Esophagus (tissue), 2 donors: ENCODE measurements at regions not wholly inside any gene's neighbourhood (a gene's known extent, or its start where the extent isn't known, plus 50 kb on each side); places are given as distances from the start of the nearest gene placed in this dataset.

Source experiments
- H3K27ac ChIP-seq, 2 donors: one replicate each; pipeline ENCODE4 v1.5.1; 2013; ENCODE audit warnings: low read depth in 2 of 2, mild to moderate bottlenecking in 2 of 2, inconsistent platforms in 1 of 2, low read length in 1 of 2, moderate library complexity in 1 of 2
- H3K27me3 ChIP-seq, 2 donors: one replicate each; pipeline ENCODE4 v1.6.1; 2013; ENCODE audit warnings: low read length in 2 of 2, control low read depth in 1 of 2, mild to moderate bottlenecking in 1 of 2; ENCODE audit not compliant: insufficient read depth in 2 of 2, control insufficient read depth in 1 of 2
- H3K36me3 ChIP-seq, 2 donors: one replicate each; pipeline ENCODE4 v1.6.1; 2013; ENCODE audit warnings: low read length in 1 of 2; ENCODE audit not compliant: control insufficient read depth in 2 of 2, insufficient read depth in 2 of 2
- H3K4me1 ChIP-seq, 2 donors: one replicate each; pipeline ENCODE4 v1.6.1; 2013; ENCODE audit warnings: low read length in 1 of 2; ENCODE audit not compliant: control insufficient read depth in 2 of 2, insufficient read depth in 2 of 2
- H3K4me3 ChIP-seq, 2 donors: one replicate each; pipeline ENCODE4 v1.5.1; 2013; ENCODE audit warnings: low read length in 2 of 2, mild to moderate bottlenecking in 2 of 2, low read depth in 1 of 2, moderate library complexity in 1 of 2
- H3K9me3 ChIP-seq, 2 donors: one replicate each; pipeline ENCODE4 v1.6.1; 2013; ENCODE audit warnings: mild to moderate bottlenecking in 2 of 2, low read depth in 1 of 2, low read length in 1 of 2, moderate library complexity in 1 of 2; ENCODE audit not compliant: control insufficient read depth in 2 of 2, insufficient read depth in 1 of 2
- WGBS, 2 donors: extraction: QIAGEN DNeasy Blood & Tissue Kit; methylation state at CpG; one replicate each; pipeline ENCODE4 v1.1.7; 2013; 5-methylcytosine and 5-hydroxymethylcytosine counted together
- donor health status: healthy with polysubstance abuse.
- donor health status: Bipolar disorder and iron deficiency.

DNA sequence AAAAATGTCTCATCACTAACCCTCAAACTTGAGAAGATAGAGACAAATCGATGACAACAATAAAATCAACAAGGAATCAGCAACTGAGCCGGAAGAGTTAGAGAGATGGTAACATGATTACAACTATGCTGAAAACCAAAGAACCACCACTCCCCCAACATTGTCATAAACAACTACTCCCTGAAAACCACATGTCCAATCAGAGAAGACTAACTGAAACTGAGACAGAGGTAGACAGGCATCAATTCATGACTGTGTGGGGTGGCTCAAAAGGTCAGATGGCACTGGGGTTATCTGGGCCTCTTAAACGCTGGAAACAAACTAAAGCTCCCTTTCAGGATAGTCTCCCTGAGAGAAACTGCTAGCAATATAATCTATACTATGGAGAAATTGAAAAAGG lies 488.8 kb downstream of the KCTD12 start:
- WGBS, 2 donors: 71 to 73% methylated on average over 3 of the region's 3 CpGs
- no peaks in the 10 kb centered on the region for H3K27me3 ChIP-seq
- no peaks in the 10 kb centered on the region for H3K9me3 ChIP-seq

DNA sequence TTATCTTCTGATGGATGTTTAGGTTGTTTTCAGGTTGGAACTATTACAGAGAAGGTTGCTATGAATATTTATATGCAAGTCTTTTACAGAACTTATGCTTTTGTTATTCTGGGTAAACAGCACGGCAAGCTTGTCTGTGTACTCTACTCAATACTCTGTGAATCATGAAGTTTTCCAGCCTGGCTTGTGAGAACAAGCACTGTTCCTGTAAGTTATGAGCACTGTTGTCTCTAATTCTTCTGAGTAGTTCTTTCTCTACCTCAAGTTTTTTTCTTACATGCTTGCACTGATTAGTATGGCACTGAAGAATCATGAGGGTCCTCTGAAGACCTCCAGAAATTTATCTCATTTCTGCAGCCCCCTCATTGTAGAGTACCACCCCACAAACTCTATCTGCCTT lies 496.9 kb downstream of the KCTD12 start:
- H3K27ac ChIP-seq: no peak overlapping the region
- no peak overlapping the region for H3K4me3 ChIP-seq
- no peaks in the 10 kb centered on the region for H3K36me3 ChIP-seq
- no peaks in the 10 kb centered on the region for H3K4me1 ChIP-seq
- WGBS, 2 donors: 36 to 56% methylated on average over 1 of the region's 1 CpG
- H3K9me3 ChIP-seq: no peaks in the 10 kb centered on the region
- no peaks in the 10 kb centered on the region for H3K27me3 ChIP-seq

More for the DNA sequence above, 488.8 kb downstream of the KCTD12 start:
- no peak overlapping the region for H3K27ac ChIP-seq
- no peaks in the 10 kb centered on the region for H3K36me3 ChIP-seq
- no peaks in the 10 kb centered on the region for H3K4me1 ChIP-seq
- no peak overlapping the region for H3K4me3 ChIP-seq

DNA sequence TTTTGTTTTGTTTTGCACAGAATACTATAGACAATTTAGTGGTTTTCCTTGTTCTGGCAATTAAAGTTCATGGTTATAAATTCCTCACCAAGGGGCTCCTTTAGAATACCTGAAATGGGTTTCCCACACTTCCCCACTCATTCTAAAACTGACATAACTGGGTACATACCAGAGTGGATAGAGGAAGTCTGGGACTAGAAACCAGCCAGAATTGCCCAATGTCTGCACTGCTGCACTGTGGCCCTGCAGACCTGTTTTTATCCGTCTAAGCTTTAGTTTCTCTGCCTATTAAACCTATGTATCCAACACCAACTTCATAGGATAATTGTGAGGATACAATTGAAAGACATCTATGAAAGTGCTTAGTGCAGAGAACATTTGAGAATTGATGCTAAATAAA lies 498.6 kb downstream of the KCTD12 start:
- no peaks in the 10 kb centered on the region for H3K27me3 ChIP-seq
- no peaks in the 10 kb centered on the region for H3K9me3 ChIP-seq
- no peaks in the 10 kb centered on the region for H3K4me1 ChIP-seq
- H3K27ac ChIP-seq: no peak overlapping the region
- H3K4me3 ChIP-seq: no peak overlapping the region
- 64 to 82% methylated on average over 1 of the region's 1 CpG for WGBS, 2 donors
- H3K36me3 ChIP-seq: no peaks in the 10 kb centered on the region

DNA sequence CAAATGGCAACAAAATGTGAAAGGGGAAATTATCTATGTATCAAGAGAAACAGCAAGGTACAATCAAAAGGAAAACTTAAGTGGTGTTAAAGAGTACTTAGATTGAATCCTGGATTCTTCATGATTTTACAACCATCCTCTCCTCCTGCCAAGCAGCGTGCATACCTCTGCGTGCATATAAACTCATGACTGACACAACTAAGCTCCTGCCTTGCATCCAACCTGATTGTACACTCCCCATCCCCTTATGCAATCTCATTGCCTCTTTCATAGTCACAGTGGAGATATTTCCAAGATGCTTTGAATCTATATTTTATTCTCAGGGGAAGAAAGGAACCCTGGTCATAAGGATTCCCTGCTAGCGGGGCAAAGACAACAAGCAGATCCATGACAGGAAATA lies 499.9 kb downstream of the KCTD12 start:
- WGBS, 2 donors: 75 to 82% methylated on average over 3 of the region's 3 CpGs
- Histone ChIP-seq H3K36me3 (no peaks in the 10 kb centered on the region), H3K9me3 (no peaks in the 10 kb centered on the region), H3K27ac (no peak overlapping the region), H3K27me3 (no peaks in the 10 kb centered on the region), H3K4me3 (no peak overlapping the region), H3K4me1 (no peaks in the 10 kb centered on the region)

DNA sequence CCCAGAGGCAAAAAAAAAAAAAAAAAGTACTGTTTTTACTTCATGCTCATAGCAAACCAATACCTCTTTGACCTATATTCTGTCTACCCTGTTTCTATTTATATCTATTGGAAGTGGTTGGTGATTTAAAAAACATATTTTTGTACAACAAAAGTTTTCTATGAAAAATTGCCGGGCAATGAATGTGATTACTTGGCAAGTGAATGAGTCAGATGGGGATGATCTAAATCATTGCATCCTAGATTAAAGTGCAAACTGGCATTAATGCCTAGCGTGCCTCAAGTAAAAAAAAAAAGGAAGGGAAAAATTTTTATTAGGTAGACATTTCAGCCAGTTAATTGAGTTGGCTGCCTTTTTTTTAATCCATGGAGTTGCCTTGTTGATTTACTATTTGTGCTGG lies 500.6 kb downstream of the KCTD12 start:
- Histone ChIP-seq H3K36me3 (no peaks in the 10 kb centered on the region), H3K4me3 (no peak overlapping the region), H3K27ac (no peak overlapping the region), H3K9me3 (no peaks in the 10 kb centered on the region), H3K27me3 (no peaks in the 10 kb centered on the region), H3K4me1 (no peaks in the 10 kb centered on the region)
- WGBS, 2 donors: 65% methylated on average over 2 of the region's 2 CpGs

DNA sequence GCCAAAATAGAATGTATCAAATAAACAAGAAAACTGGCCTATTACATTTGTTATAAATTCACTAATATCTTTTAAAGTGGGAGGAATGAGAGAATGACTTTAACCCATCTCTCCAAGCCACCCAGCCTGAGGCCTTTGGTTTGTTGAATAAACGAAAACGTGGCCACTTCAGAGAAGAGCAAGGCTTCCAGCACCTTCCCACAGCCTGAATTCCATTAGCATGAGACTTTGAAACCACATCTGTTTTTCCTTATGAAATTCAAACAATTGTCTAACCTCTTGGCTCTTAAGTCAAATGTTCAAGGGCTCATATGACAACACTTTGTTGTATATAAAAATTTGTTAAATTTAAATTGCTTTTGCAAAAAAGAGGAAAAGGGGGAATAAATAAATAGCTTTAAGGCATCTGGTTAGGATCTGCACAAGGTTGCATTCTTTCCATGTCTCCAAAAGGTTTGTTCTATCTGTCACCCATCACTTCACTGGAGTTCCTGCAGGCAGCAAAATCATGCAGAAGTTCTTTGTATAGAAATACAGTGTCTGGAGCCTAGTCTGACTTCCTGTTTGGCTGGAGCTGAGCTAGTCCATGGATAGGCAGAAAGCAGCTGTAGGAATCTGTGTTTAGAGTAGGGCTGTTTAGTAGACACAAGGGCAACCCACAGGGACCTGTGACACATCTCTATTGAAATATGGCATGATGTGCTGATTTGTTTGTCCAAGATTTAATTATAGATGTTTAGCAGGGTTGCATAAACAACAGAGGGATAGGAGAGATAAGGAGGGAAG lies 502.3 kb downstream of the KCTD12 start:
- H3K4me1 ChIP-seq: no peaks in the 10 kb centered on the region
- no peak overlapping the region for H3K27ac ChIP-seq
- WGBS, 2 donors: 25 to 46% methylated on average over 2 of the region's 2 CpGs
- H3K36me3 ChIP-seq: no peaks in the 10 kb centered on the region
- H3K4me3 ChIP-seq: no peak overlapping the region
- H3K9me3 ChIP-seq: no peaks in the 10 kb centered on the region
- H3K27me3 ChIP-seq: no peaks in the 10 kb centered on the region

DNA sequence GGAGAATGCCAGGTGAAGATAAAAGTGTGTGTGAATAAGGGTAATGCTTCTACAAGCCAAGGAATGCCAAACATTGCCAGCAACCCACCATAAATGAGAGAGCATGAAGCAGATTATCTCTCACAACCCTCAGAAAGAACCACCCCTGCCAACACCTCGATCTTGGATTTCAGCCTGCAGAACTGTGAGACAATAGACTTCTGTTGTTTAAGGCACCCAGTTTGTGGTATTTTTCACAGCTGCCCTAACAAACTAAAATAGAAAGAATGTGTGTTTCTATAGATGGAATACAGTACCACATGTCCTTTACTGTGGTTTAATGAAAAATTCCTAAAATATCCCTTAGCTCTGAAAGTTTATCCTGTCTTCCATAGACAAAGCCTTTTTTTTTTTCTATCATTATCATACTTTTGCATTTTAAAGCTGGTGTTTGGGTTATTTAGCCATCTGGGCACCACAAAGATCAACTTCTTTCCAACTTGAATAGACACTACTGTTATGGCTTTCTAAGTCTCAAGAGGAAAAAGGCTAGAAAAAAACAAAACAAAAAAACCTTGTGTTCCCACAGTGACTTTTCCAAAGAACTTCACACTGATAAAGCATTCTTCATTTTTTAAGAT lies 505.6 kb downstream of the KCTD12 start:
- no peak overlapping the region for H3K27ac ChIP-seq
- H3K36me3 ChIP-seq: no peaks in the 10 kb centered on the region
- no peaks in the 10 kb centered on the region for H3K4me1 ChIP-seq
- 64 to 65% methylated on average over 1 of the region's 1 CpG for WGBS, 2 donors
- no peaks in the 10 kb centered on the region for H3K27me3 ChIP-seq
- H3K4me3 ChIP-seq: no peak overlapping the region
- H3K9me3 ChIP-seq: no peaks in the 10 kb centered on the region

DNA sequence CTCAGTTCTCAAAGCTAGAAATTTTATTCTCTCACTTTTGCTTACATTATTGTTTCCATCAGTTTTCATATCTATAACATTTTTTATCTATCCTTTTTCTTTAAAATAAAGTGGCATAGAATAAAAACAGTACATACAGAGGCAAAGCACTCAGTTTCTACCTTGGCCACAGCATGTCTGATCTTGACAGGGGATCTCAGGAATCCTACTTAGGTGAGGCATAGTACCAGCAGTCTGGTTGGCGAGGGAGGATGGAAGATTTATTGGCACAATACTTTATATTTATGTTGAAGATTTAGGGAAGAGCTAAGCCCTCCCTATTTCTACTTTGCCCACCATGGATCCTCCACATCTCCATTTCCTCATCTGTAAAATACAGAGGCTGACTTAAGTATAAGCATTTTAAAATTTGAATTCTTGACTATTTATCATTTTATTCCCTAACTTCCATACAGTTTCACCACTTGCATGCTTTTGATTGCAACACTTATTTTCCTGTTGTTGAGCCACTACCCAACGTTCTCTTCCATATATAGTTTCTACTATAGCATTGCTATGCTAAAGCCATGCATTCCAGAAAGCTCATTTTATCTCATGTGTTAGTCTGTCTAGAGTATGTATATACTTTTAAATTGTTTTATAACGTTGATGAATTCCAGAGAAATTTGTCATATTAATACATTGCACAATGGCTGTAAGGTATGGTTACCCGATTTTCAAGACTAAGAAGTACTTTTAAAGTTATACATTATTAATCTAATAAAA lies 506.7 kb downstream of the KCTD12 start:
- Histone ChIP-seq H3K36me3 (no peaks in the 10 kb centered on the region), H3K9me3 (no peaks in the 10 kb centered on the region), H3K27me3 (no peaks in the 10 kb centered on the region), H3K4me3 (no peak overlapping the region), H3K27ac (no peak overlapping the region), H3K4me1 (no peaks in the 10 kb centered on the region)
- WGBS, 2 donors: 66 to 79% methylated on average over 4 of the region's 4 CpGs

DNA sequence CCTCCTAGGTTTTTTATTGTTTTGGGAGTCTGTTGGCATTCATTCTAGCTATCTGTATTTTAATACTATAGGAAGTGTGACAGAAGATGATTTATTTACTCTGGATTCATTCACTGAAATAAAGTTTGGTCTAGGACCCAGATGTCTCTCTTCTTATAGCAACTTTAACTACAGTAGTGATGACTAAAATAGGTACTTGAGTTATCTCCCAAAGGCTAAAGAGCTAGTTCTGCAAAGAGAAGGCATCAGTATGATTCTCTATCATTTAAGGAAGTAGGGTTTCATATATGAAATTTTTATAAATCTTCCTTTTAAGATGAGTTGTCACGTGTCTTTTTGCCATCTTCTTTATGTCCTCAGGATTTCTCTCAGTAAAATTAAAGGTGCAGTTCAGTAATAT lies 507.4 kb downstream of the KCTD12 start:
- Histone ChIP-seq H3K36me3 (no peaks in the 10 kb centered on the region), H3K9me3 (no peaks in the 10 kb centered on the region), H3K4me1 (no peaks in the 10 kb centered on the region), H3K27ac (no peak overlapping the region), H3K27me3 (no peaks in the 10 kb centered on the region), H3K4me3 (no peak overlapping the region)
- WGBS, 2 donors: 60 to 78% methylated on average over 1 of the region's 1 CpG
